ENCODE measurements at regions not wholly inside any gene's neighbourhood (a gene's known extent, or its start where the extent isn't known, plus 50 kb on each side); places are given as distances from the start of the nearest gene placed in this dataset.

DNA sequence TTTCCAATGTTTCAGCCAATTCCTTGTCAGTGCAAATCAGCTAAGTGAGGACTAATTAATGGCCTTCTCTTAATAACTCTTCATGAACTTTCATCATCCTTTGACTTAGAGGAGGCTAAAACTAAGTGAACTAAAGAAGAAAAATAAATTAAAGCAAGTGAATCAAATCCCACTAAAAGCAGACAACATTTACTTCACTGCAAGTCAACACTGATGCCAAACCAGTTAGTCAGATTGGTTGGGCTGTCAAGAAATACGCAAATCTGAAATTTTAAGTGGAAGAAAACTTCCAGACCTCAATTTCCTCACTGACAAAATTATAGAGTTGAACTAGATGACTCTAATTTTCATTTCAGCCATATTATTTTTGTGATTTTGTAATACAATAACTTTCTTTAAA lies 137.2 kb upstream of the PRLR start:
- TF ChIP-seq POLR2AphosphoS5 (IDR thresholded peaks at IDR 0.05; ENCODE audit: low read depth, low read length): no peak
- TF ChIP-seq YY1 (IDR thresholded peaks at IDR 0.05; ENCODE audit: extremely low read depth, insufficient replicate concordance, low read depth, low read length): no peak
- TF ChIP-seq, protein P1, sequence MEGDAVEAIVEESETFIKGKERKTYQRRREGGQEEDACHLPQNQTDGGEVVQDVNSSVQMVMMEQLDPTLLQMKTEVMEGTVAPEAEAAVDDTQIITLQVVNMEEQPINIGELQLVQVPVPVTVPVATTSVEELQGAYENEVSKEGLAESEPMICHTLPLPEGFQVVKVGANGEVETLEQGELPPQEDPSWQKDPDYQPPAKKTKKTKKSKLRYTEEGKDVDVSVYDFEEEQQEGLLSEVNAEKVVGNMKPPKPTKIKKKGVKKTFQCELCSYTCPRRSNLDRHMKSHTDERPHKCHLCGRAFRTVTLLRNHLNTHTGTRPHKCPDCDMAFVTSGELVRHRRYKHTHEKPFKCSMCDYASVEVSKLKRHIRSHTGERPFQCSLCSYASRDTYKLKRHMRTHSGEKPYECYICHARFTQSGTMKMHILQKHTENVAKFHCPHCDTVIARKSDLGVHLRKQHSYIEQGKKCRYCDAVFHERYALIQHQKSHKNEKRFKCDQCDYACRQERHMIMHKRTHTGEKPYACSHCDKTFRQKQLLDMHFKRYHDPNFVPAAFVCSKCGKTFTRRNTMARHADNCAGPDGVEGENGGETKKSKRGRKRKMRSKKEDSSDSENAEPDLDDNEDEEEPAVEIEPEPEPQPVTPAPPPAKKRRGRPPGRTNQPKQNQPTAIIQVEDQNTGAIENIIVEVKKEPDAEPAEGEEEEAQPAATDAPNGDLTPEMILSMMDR (IDR thresholded peaks at IDR 0.05 in 2 of 3, conservative IDR thresholded peaks at IDR 0.05 in 1 of 3; ENCODE audit: borderline replicate concordance in 1 of 3, insufficient read depth in 1 of 3, low read depth in 2 of 3, low read length in 2 of 3): no peak
- TF ChIP-seq TCF7L2 (IDR thresholded peaks at IDR 0.05; ENCODE audit: borderline replicate concordance, extremely low read depth, insufficient read depth, insufficient read length): no peak
- TF ChIP-seq POLR2A (IDR thresholded peaks at IDR 0.05; ENCODE audit: borderline replicate concordance, extremely low read depth, insufficient read depth, insufficient read length): no peak
- TF ChIP-seq, protein P2, sequence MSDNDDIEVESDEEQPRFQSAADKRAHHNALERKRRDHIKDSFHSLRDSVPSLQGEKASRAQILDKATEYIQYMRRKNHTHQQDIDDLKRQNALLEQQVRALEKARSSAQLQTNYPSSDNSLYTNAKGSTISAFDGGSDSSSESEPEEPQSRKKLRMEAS (IDR thresholded peaks at IDR 0.05): no peak
- no peak for TF ChIP-seq ELF1 (IDR thresholded peaks at IDR 0.05; ENCODE audit: borderline replicate concordance, low read depth)
- TF ChIP-seq CEBPB (IDR thresholded peaks at IDR 0.05; ENCODE audit: low read depth): no peak
- no peak for TF ChIP-seq SP1 (IDR thresholded peaks at IDR 0.05; ENCODE audit: low read depth)
- no peak for TF ChIP-seq JUND (IDR thresholded peaks at IDR 0.05)

Data from HCT116 (cell line).